IMR-90 (cell line): ENCODE measurements at regions not wholly inside any gene's neighbourhood (a gene's known extent, or its start where the extent isn't known, plus 50 kb on each side); places are given as distances from the start of the nearest gene placed in this dataset.
A peak's percentile ranks its signal among the peaks of the same experiment; 100 is the strongest.

Experiments
- ATAC-seq: fragments of 200-7000 bp; cut with Tn5 transposase; 2 replicates; pipeline ENCODE4 v1.9.1; 2020; ENCODE audit warnings: low read depth, mild to moderate bottlenecking, moderate library complexity
- BruUV-seq: library from RNA; stranded (reverse); fragments of 400-500 nt; replicated peaks from 2 replicates; lab custom pipeline; 2021; lab: Mats Ljungman, UMichigan
- CTCF ChIA-PET: fragments of 300-600 bp; formaldehyde crosslinking; extraction: SDS; loops from one replicate; lab custom pipeline; 2021; ENCODE audit warnings: antibody characterized with exemption; lab: Yijun Ruan, JAX
- POLR2A ChIA-PET: fragments of 300-600 bp; sonication (Branson Sonifier 250); formaldehyde crosslinking; loops from one replicate; lab custom pipeline; 2022; ENCODE audit warnings: antibody characterized with exemption; ENCODE audit not compliant: unreplicated experiment; lab: Charles Lee
- DNase-seq: peaks from one replicate; pipeline ENCODE4 v3.0.0; 2013
- H2AFZ ChIP-seq: replicated peaks from 2 replicates; pipeline ENCODE3; 2013; ENCODE audit warnings: low read length, mild to moderate bottlenecking; ENCODE audit not compliant: poor library complexity
- H2AK5ac ChIP-seq: 2 replicates; pipeline ENCODE4 v1.6.1; 2013; ENCODE audit warnings: low read depth, low read length, inconsistent platforms
- H2AK9ac ChIP-seq: replicated peaks from 2 replicates; pipeline ENCODE3; 2013; ENCODE audit warnings: mild to moderate bottlenecking, low read depth, low read length, moderate library complexity; ENCODE audit not compliant: poor library complexity
- H2BK120ac ChIP-seq: 2 replicates; pipeline ENCODE4 v1.6.1; 2013; ENCODE audit warnings: low read depth, low read length, inconsistent platforms
- H2BK15ac ChIP-seq: 3 replicates; pipeline ENCODE4 v1.6.1; 2013; ENCODE audit warnings: low read depth, low read length, inconsistent platforms
- H2BK20ac ChIP-seq: 2 replicates; pipeline ENCODE4 v1.6.1; 2013; ENCODE audit warnings: low read depth, mild to moderate bottlenecking, inconsistent platforms, low read length, moderate library complexity
- H2BK5ac ChIP-seq: 2 replicates; pipeline ENCODE4 v1.6.1; 2013; ENCODE audit warnings: mild to moderate bottlenecking, low read depth, low read length, inconsistent platforms; ENCODE audit not compliant: poor library complexity, severe bottlenecking
- H3K14ac ChIP-seq: replicated peaks from 2 replicates; pipeline ENCODE4 v1.6.1; 2013; ENCODE audit warnings: low read depth, low read length, inconsistent platforms
- H3K18ac ChIP-seq: 2 replicates; pipeline ENCODE4 v1.6.1; 2013; ENCODE audit warnings: low read depth, low read length, control low read depth
- H3K23ac ChIP-seq: 2 replicates; pipeline ENCODE4 v1.6.1; 2013; ENCODE audit warnings: low read depth, low read length, inconsistent platforms
- H3K27ac ChIP-seq: 2 replicates; pipeline ENCODE4 v1.5.1; 2013; ENCODE audit warnings: mild to moderate bottlenecking, control low read depth, low read length; ENCODE audit not compliant: insufficient read depth
- H3K27me3 ChIP-seq: 2 replicates; pipeline ENCODE4 v1.6.1; 2013; ENCODE audit warnings: low read length; ENCODE audit not compliant: control insufficient read depth, insufficient read depth
- H3K36me3 ChIP-seq: 2 replicates; pipeline ENCODE4 v1.6.1; 2013; ENCODE audit warnings: low read length, mixed read lengths; ENCODE audit not compliant: control insufficient read depth, insufficient read depth
- H3K4ac ChIP-seq: 2 replicates; pipeline ENCODE4 v1.6.1; 2013; ENCODE audit warnings: low read depth, low read length, inconsistent platforms
- H3K4me1 ChIP-seq: 2 replicates; pipeline ENCODE4 v1.6.1; 2013; ENCODE audit warnings: low read length, mixed read lengths; ENCODE audit not compliant: control insufficient read depth, insufficient read depth
- H3K4me2 ChIP-seq: 2 replicates; pipeline ENCODE4 v1.6.1; 2013; ENCODE audit warnings: low read depth, mild to moderate bottlenecking, control low read depth, low read length, moderate library complexity
- H3K4me3 ChIP-seq: 2 replicates; pipeline ENCODE4 v1.5.1; 2013; ENCODE audit warnings: low read depth, mild to moderate bottlenecking, control low read depth, low read length, moderate library complexity; ENCODE audit not compliant: insufficient read depth
- H3K56ac ChIP-seq: 2 replicates; pipeline ENCODE4 v1.6.1; 2013; ENCODE audit warnings: low read length, inconsistent platforms; ENCODE audit not compliant: insufficient read depth; ENCODE audit errors: extremely low read depth
- H3K79me1 ChIP-seq, 2 experiments: 2 replicates each; pipeline ENCODE4 v1.6.1; 2013; ENCODE audit warnings: low read length in 2 of 2, inconsistent platforms in 1 of 2, low read depth in 1 of 2
- H3K9ac ChIP-seq: 2 replicates; pipeline ENCODE4 v1.6.1; 2013; ENCODE audit warnings: low read depth, low read length, control low read depth
- H3K9me1 ChIP-seq: 2 replicates; pipeline ENCODE4 v1.6.1; 2013; ENCODE audit warnings: low read length, inconsistent platforms; ENCODE audit not compliant: insufficient read depth
- H3K9me3 ChIP-seq: 2 replicates; pipeline ENCODE4 v1.6.1; 2013; ENCODE audit warnings: low read length; ENCODE audit not compliant: control insufficient read depth, insufficient read depth
- H4K20me1 ChIP-seq: 2 replicates; pipeline ENCODE4 v1.6.1; 2013; ENCODE audit warnings: low read length, inconsistent platforms; ENCODE audit not compliant: insufficient read depth
- H4K5ac ChIP-seq: 2 replicates; pipeline ENCODE4 v1.6.1; 2013; ENCODE audit warnings: mild to moderate bottlenecking, low read depth, low read length, control low read depth
- H4K8ac ChIP-seq, 2 experiments: 2 replicates each; pipeline ENCODE4 v1.6.1; 2013; ENCODE audit warnings: low read depth in 2 of 2, low read length in 2 of 2, control low read depth in 1 of 2, inconsistent platforms in 1 of 2
- H4K91ac ChIP-seq: 2 replicates; pipeline ENCODE4 v1.6.1; 2013; ENCODE audit warnings: low read depth, low read length, inconsistent platforms; ENCODE audit not compliant: insufficient read depth
- BHLHE40 ChIP-seq: fragments of 150-350 bp; IDR thresholded peaks from 2 replicates; pipeline ENCODE4 v1.6.1; 2016; ENCODE audit warnings: mild to moderate bottlenecking, low read depth, low read length
- CEBPB ChIP-seq: IDR thresholded peaks from 2 replicates; pipeline ENCODE4 v1.6.1; 2012; ENCODE audit warnings: low read depth, low read length, improper control_type of control experiment
- CHD1 ChIP-seq: IDR thresholded peaks from 2 replicates; pipeline ENCODE4 v1.6.1; 2012; ENCODE audit warnings: low read depth, low read length, improper control_type of control experiment
- CTCF ChIP-seq: conservative IDR thresholded peaks from 2 replicates; pipeline ENCODE4 v1.5.1; 2012; ENCODE audit warnings: mild to moderate bottlenecking, low read depth, low read length, improper control_type of control experiment
- ELK1 ChIP-seq: fragments of 150-350 bp; IDR thresholded peaks from 2 replicates; pipeline ENCODE4 v1.6.1; 2016; ENCODE audit warnings: low read depth, mild to moderate bottlenecking, low read length, moderate library complexity, borderline replicate concordance
- FOS ChIP-seq: fragments of 150-350 bp; IDR thresholded peaks from 2 replicates; pipeline ENCODE4 v1.6.1; 2016; ENCODE audit warnings: low read depth, low read length
- MAFK ChIP-seq: IDR thresholded peaks from 2 replicates; pipeline ENCODE4 v1.6.1; 2012; ENCODE audit warnings: low read depth, low read length, improper control_type of control experiment
- MAZ ChIP-seq: IDR thresholded peaks from 2 replicates; pipeline ENCODE4 v1.6.1; 2012; ENCODE audit warnings: low read depth, mild to moderate bottlenecking, low read length, improper control_type of control experiment, moderate library complexity, borderline replicate concordance
- MXI1 ChIP-seq: IDR thresholded peaks from 2 replicates; pipeline ENCODE4 v1.6.1; 2012; ENCODE audit warnings: low read depth, mild to moderate bottlenecking, low read length, moderate library complexity, borderline replicate concordance
- NFE2L2 ChIP-seq: fragments of 150-350 bp; IDR thresholded peaks from 2 replicates; pipeline ENCODE4 v1.6.1; 2016; ENCODE audit warnings: low read depth, mild to moderate bottlenecking, low read length
- POLR2A ChIP-seq: IDR thresholded peaks from 2 replicates; pipeline ENCODE4 v1.6.1; 2012; ENCODE audit warnings: mild to moderate bottlenecking, low read depth, low read length
- RAD21 ChIP-seq: IDR thresholded peaks from 2 replicates; pipeline ENCODE4 v1.6.1; 2012; ENCODE audit warnings: low read length, improper control_type of control experiment
- RCOR1 ChIP-seq: IDR thresholded peaks from 2 replicates; pipeline ENCODE4 v1.6.1; 2012; ENCODE audit warnings: mild to moderate bottlenecking, low read length, improper control_type of control experiment; ENCODE audit not compliant: insufficient replicate concordance
- RFX5 ChIP-seq: IDR thresholded peaks from 2 replicates; pipeline ENCODE4 v1.8.0; 2012; ENCODE audit warnings: low read depth, mild to moderate bottlenecking, low read length, moderate library complexity
- SMC3 ChIP-seq: fragments of 150-350 bp; IDR thresholded peaks from 2 replicates; pipeline ENCODE4 v1.6.1; 2016; ENCODE audit warnings: low read depth, mild to moderate bottlenecking, antibody characterized with exemption, low read length, moderate library complexity
- USF2 ChIP-seq: fragments of 150-350 bp; IDR thresholded peaks from 2 replicates; pipeline ENCODE4 v1.6.1; 2017; ENCODE audit warnings: mild to moderate bottlenecking, antibody characterized with exemption, low read length, low read depth
- dilution Hi-C: fragments of 300-500 bp; cut with HindIII; formaldehyde crosslinking; loops from one replicate; pipeline ENCODE4 v1.14.3; 2018; ENCODE audit warnings: low sequenced_read_pairs; ENCODE audit not compliant: unreplicated experiment
- in situ Hi-C: fragments of 300-500 bp; cut with MboI; formaldehyde crosslinking; loops from 3 replicates; pipeline ENCODE4 v1.14.3; 2019; ENCODE audit warnings: low sequenced_read_pairs, inconsistent platforms, mixed read lengths
- intact Hi-C: fragments of 100-400 bp; cut with micrococcal nuclease; formaldehyde crosslinking; loops from 2 replicates; pipeline ENCODE4 v1.10.0; 2022

GRCh38 chr1:200332716-200333115 is 77.1 kb downstream of the ZNF281 start:
- H2AFZ ChIP-seq: peak overlapping the region; percentile 59
- no peak overlapping the region for H2AK9ac ChIP-seq
- H3K18ac ChIP-seq: no peak overlapping the region
- H3K56ac ChIP-seq: no peak overlapping the region
- no peak for TF ChIP-seq SMC3
- TF ChIP-seq RAD21: no peak
- TF ChIP-seq USF2: no peak
- TF ChIP-seq FOS: no peak
- TF ChIP-seq CEBPB: no peak
- TF ChIP-seq CHD1: no peak
- TF ChIP-seq ELK1: no peak
- no peak for TF ChIP-seq CTCF
- TF ChIP-seq RFX5: no peak
- TF ChIP-seq NFE2L2: no peak
- TF ChIP-seq MAZ: no peak
- TF ChIP-seq MAFK: no peak
- TF ChIP-seq RCOR1: no peak
- no peak for TF ChIP-seq BHLHE40
- no peak for TF ChIP-seq POLR2A
- no peak for TF ChIP-seq MXI1
- H4K91ac ChIP-seq: peak overlapping the region; percentile 58; the same call in 1 of the 2 replicates
- H3K23ac ChIP-seq: no peak overlapping the region
- peak overlapping the region; percentile 45 for H2AK5ac ChIP-seq
- H3K4me2 ChIP-seq: no peak overlapping the region
- H2BK20ac ChIP-seq: no peak overlapping the region; the same call in 1 of the 2 replicates
- no peaks in the 10 kb centered on the region for H4K20me1 ChIP-seq
- no peak overlapping the region for H2BK5ac ChIP-seq
- no peak overlapping the region for H3K4me3 ChIP-seq
- peaks cover 21% of the 10 kb centered on the region for H3K4me1 ChIP-seq
- DNase-seq (peak; percentile 27), ATAC-seq (no peak)
- no peaks in the 10 kb centered on the region for H3K36me3 ChIP-seq
- intact Hi-C loops (no loop called here), in situ Hi-C loops (no loop called here), dilution Hi-C loops (no loop called here)
- ChIA-PET POLR2A (no interaction called here), CTCF (interaction anchor here (0.7 kb wide), 1 partner anchor 11 kb away, joined by 3 read pairs; no protein-coding TSS in a partner anchor)
- 0 out of 2 replicates have a peak overlapping the region, but pooled peaks have one; percentile 42 for H2BK120ac ChIP-seq
- no peak overlapping the region for H4K8ac ChIP-seq
- H3K4ac ChIP-seq: peak overlapping the region; percentile 61
- H3K9ac ChIP-seq: no peak overlapping the region
- peaks cover 4% of the 10 kb centered on the region; the same call in 1 of the 2 replicates for H3K9me1 ChIP-seq
- no peaks in the 10 kb centered on the region for H3K27me3 ChIP-seq
- no peak overlapping the region for H2BK15ac ChIP-seq
- H3K79me1 ChIP-seq: no peaks in the 10 kb centered on the region
- no peaks in the 10 kb centered on the region for H3K9me3 ChIP-seq
- H3K14ac ChIP-seq: 0 out of 2 replicates have a peak overlapping the region, but pooled peaks have one; percentile 56
- no peak overlapping the region for H3K27ac ChIP-seq
- no peak overlapping the region for H4K5ac ChIP-seq
- no TSS peak for BruUV-seq
